Spleen (tissue), 11 donors: ENCODE measurements at regions not wholly inside any gene's neighbourhood (a gene's known extent, or its start where the extent isn't known, plus 50 kb on each side); places are given as distances from the start of the nearest gene placed in this dataset.
A peak's percentile ranks its signal among the peaks of the same experiment; 100 is the strongest.

ENCODE experiments used
- DNase-seq: peaks from one replicate; pipeline ENCODE4 v3.0.0-alpha.2; 2020
- H3K27ac ChIP-seq, 8 donors: fragments of 200-600 bp; sonication (generic) in 7 of 8; 1 replicate in 4 of 8; 2 replicates in 4 of 8; pipeline versions ENCODE4 v1.5.0 to v1.8.0; 2016 to 2021; ENCODE audit warnings: inconsistent platforms in 4 of 8, mild to moderate bottlenecking in 4 of 8, moderate library complexity in 1 of 8
- H3K27me3 ChIP-seq, 7 donors: fragments of 200-600 bp; sonication (generic) in 6 of 7; replicated peaks in 1 of 7; 1 replicate in 4 of 7; 2 replicates in 3 of 7; pipeline versions ENCODE4 v1.5.0 to v1.8.0; 2016 to 2021; ENCODE audit warnings: inconsistent platforms in 3 of 7, mild to moderate bottlenecking in 1 of 7
- H3K36me3 ChIP-seq, 6 donors: fragments of 200-600 bp; sonication (generic) in 5 of 6; 1 replicate in 4 of 6; 2 replicates in 2 of 6; pipeline versions ENCODE4 v1.5.0 to v1.8.0; 2016 to 2021; ENCODE audit warnings: inconsistent platforms in 2 of 6
- H3K4me1 ChIP-seq, 6 donors: fragments of 200-600 bp; sonication (generic) in 5 of 6; 1 replicate in 3 of 6; 2 replicates in 3 of 6; pipeline versions ENCODE4 v1.5.0 to v1.8.0; 2016 to 2021; ENCODE audit warnings: inconsistent platforms in 3 of 6
- H3K4me3 ChIP-seq, 8 donors: fragments of 200-600 bp; sonication (generic) in 7 of 8; 1 replicate in 4 of 8; 2 replicates in 4 of 8; pipeline versions ENCODE4 v1.5.0 to v1.8.0; 2016 to 2021; ENCODE audit warnings: inconsistent platforms in 4 of 8, mild to moderate bottlenecking in 4 of 8, moderate library complexity in 2 of 8
- H3K9me3 ChIP-seq, 8 donors: fragments of 200-600 bp; sonication (generic) in 7 of 8; 1 replicate in 4 of 8; 2 replicates in 4 of 8; pipeline versions ENCODE4 v1.5.0 to v1.8.0; 2016 to 2021; ENCODE audit warnings: inconsistent platforms in 4 of 8
- CTCF ChIP-seq, 11 experiments: fragments of 200-600 bp in 7 of 11; fragments of 450-650 bp in 4 of 11; sonication (generic) in 4 of 11; IDR thresholded peaks in 8 of 11; conservative IDR thresholded peaks in 3 of 11; 1 replicate in 7 of 11; 2 replicates in 4 of 11; pipeline versions ENCODE4 v1.4.0 to v1.8.0; 2016 to 2021; ENCODE audit warnings: antibody characterized with exemption in 11 of 11, inconsistent platforms in 4 of 11, mild to moderate bottlenecking in 1 of 11
- POLR2A ChIP-seq, 3 donors: fragments of 450-650 bp; IDR thresholded peaks; one replicate each; pipeline ENCODE4 v1.5.1; 2017; ENCODE audit warnings: antibody characterized with exemption in 3 of 3, mild to moderate bottlenecking in 1 of 3
- POLR2AphosphoS5 ChIP-seq, 3 donors: sonication (generic); formaldehyde crosslinking; IDR thresholded peaks; one replicate each; pipeline ENCODE4 v1.5.1; 2017; ENCODE audit warnings: antibody characterized with exemption in 3 of 3
- WGBS, 5 donors: extraction: QIAGEN DNeasy Blood & Tissue Kit in 3 of 5; methylation state at CpG; one replicate each; pipeline versions ENCODE4 v1.1.5 to v1.1.7; 2013 to 2018; 5-methylcytosine and 5-hydroxymethylcytosine counted together
- intact Hi-C: fragments of 100-400 bp; cut with DNase I; formaldehyde crosslinking; loops from one replicate; pipeline ENCODE4 v1.15.0; 2023; ENCODE audit warnings: low total_unique reads
- donor health status: healthy with polysubstance abuse.
- donor health status: DM: no; HTN: no; CAD: no; lungs with moderate emphysema.
- donor health status: DM: no; HTN: no; CAD: no.
- donor health status: Bipolar disorder and iron deficiency.
- donor health status: healthy.
- donor health status: DM: no; HTN: no; CAD: no.
- donor health status: DM: yes; HTN: yes; CAD: no.

GRCh38 chr17:71232801-71233559 lies 887.8 kb upstream of the SOX9 start:
- Histone ChIP-seq H3K27me3 (no peaks in the 10 kb centered on the region), H3K27ac (no peak overlapping the region), H3K9me3 (peaks cover 0 to 4% (median 0%) of the 10 kb centered on the region in 8 donors), H3K36me3 (no peaks in the 10 kb centered on the region), H3K4me1 (no peaks in the 10 kb centered on the region), H3K4me3 (no peak overlapping the region)
- TF ChIP-seq POLR2A (IDR thresholded peaks at IDR 0.05) = no peak
- TF ChIP-seq CTCF (IDR thresholded peaks at IDR 0.05 in 8 of 11, conservative IDR thresholded peaks at IDR 0.05 in 3 of 11) = no peak
- TF ChIP-seq POLR2AphosphoS5 (IDR thresholded peaks at IDR 0.05) = no peak
- no peak for DNase-seq
- intact Hi-C loops = no loop called here
- WGBS, 5 donors = 80 to 90% (median 87%) methylated on average over 9 of the region's 9 CpGs

DNA sequence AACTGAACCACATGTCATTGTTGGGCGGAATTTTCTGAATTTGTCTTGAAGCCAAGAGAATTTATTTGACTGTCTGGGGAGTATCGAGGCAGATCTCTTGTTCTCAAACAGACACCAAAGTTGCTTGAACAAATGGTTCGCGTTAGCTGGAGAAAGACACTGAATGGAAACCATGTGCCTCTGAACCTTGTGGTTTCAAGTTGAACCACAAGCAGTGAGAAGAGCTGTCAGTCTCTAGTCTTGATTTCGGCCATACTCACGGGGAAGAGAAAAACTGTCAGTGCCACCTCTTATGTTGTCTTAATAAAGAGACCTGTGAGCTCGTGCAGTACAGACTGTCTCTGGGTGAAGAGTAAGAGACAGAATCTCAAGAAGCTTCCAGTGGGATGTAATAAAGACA lies 886.5 kb upstream of the SOX9 start:
- DNase-seq = no peak
- Histone ChIP-seq H3K36me3 (no peaks in the 10 kb centered on the region), H3K9me3 (peaks cover 0 to 4% (median 0%) of the 10 kb centered on the region in 8 donors), H3K4me1 (no peaks in the 10 kb centered on the region), H3K27me3 (no peaks in the 10 kb centered on the region), H3K4me3 (no peak overlapping the region), H3K27ac (no peak overlapping the region)
- intact Hi-C loops = no loop called here
- TF ChIP-seq POLR2A (IDR thresholded peaks at IDR 0.05) = no peak
- TF ChIP-seq CTCF (IDR thresholded peaks at IDR 0.05 in 8 of 11, conservative IDR thresholded peaks at IDR 0.05 in 3 of 11) = no peak
- no peak for TF ChIP-seq POLR2AphosphoS5 (IDR thresholded peaks at IDR 0.05)
- WGBS, 5 donors = 76 to 90% (median 85%) methylated on average over 7 of the region's 7 CpGs

DNA sequence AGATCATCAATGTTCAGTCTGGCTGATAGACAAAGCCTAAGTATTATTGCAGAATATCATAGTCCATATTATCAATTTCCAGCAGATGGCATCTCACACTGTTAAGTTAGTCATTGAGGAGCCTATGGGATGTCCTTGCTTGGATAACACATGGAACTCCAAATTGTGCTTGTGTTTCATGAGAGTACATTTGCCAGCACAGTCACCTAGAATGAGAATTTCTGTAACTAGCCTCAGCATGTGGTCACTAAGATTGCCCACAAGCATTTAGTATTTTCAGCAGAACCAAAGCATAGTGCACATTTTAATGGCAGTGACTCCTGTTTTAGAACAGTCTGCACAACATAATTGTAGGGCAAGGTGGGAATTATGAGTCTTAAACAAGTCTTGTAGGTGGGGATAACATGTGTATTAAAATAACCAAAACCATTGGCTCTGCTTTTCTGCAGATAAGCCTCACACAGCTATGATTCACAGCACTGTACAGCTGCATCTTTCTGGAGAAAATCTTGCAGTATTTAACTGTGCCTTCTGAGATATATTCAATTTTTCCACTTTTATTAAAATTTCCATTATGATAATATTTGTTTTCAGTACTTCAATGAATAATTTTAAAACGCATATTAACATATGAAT lies 882.8 kb upstream of the SOX9 start:
- no peaks in the 10 kb centered on the region for H3K27me3 ChIP-seq
- intact Hi-C loops = no loop called here
- H3K9me3 ChIP-seq = peaks cover 0 to 4% (median 0%) of the 10 kb centered on the region in 8 donors
- H3K27ac ChIP-seq = no peak overlapping the region
- no peaks in the 10 kb centered on the region for H3K4me1 ChIP-seq
- DNase-seq = no peak
- no peak overlapping the region for H3K4me3 ChIP-seq
- WGBS, 5 donors = 65 to 85% (median 79%) methylated on average over 1 of the region's 1 CpG
- TF ChIP-seq POLR2A (IDR thresholded peaks at IDR 0.05) (no peak), CTCF (IDR thresholded peaks at IDR 0.05 in 8 of 11, conservative IDR thresholded peaks at IDR 0.05 in 3 of 11) (peak in 4 of 11 experiments; percentile 12 to 37 (median 22)), POLR2AphosphoS5 (IDR thresholded peaks at IDR 0.05) (no peak)
- no peaks in the 10 kb centered on the region for H3K36me3 ChIP-seq

- H3K9me3 ChIP-seq = peaks cover 0 to 17% (median 0%) of the 10 kb centered on the region in 8 donors
- 55 to 72% (median 66%) methylated on average over 4 of the region's 4 CpGs for WGBS, 5 donors
- TF ChIP-seq CTCF (IDR thresholded peaks at IDR 0.05 in 8 of 11, conservative IDR thresholded peaks at IDR 0.05 in 3 of 11) = no peak
- TF ChIP-seq POLR2A (IDR thresholded peaks at IDR 0.05) = no peak
- no peak for TF ChIP-seq POLR2AphosphoS5 (IDR thresholded peaks at IDR 0.05)
Measured at GRCh38 chr17:71247441-71248015, 873.3 kb upstream of the SOX9 start.

More at GRCh38 chr17:71247441-71248015, 873.3 kb upstream of the SOX9 start:
- intact Hi-C loops = no loop called here
- H3K4me3 ChIP-seq = no peak overlapping the region
- no peaks in the 10 kb centered on the region for H3K36me3 ChIP-seq
- no peaks in the 10 kb centered on the region for H3K27me3 ChIP-seq
- no peak for DNase-seq
- H3K27ac ChIP-seq = no peak overlapping the region
- H3K4me1 ChIP-seq = no peaks in the 10 kb centered on the region
